Germinal center (tissue), 1 donor: ENCODE measurements at regions not wholly inside any gene's neighbourhood (a gene's known extent, or its start where the extent isn't known, plus 50 kb on each side); places are given as distances from the start of the nearest gene placed in this dataset.

ENCODE experiments used
- DNase-seq: peaks from one replicate; pipeline ENCODE4 v3.0.0; 2012; ENCODE audit warnings: mixed read lengths, low spot score

GRCh38 chr2:143953451-143954030, 566.4 kb downstream of the ZEB2 start:
- no peak for DNase-seq

- no peak for DNase-seq
Measured at GRCh38 chr2:143952536-143952935, 567.4 kb downstream of the ZEB2 start.

- no peak for DNase-seq
Measured at GRCh38 chr2:143950704-143951103, 569.2 kb downstream of the ZEB2 start.

- no peak for DNase-seq
Measured at GRCh38 chr2:143949121-143949848, 570.6 kb downstream of the ZEB2 start.

- DNase-seq: no peak
Measured at GRCh38 chr2:143948710-143949109, 571.2 kb downstream of the ZEB2 start.

GRCh38 chr2:143946436-143947391, 573.2 kb downstream of the ZEB2 start:
- DNase-seq: no peak

- no peak for DNase-seq
Measured at GRCh38 chr2:143942486-143942885, 577.4 kb downstream of the ZEB2 start.

- no peak for DNase-seq
Measured at GRCh38 chr2:143940720-143941119, 579.2 kb downstream of the ZEB2 start.

GRCh38 chr2:143939626-143940330, 580.1 kb downstream of the ZEB2 start:
- no peak for DNase-seq

- peak; percentile 3 for DNase-seq
Measured at GRCh38 chr2:143937723-143938350, 582.1 kb downstream of the ZEB2 start.

- peak; percentile 33 for DNase-seq
Measured at GRCh38 chr2:143936848-143937722, 582.8 kb downstream of the ZEB2 start.

- DNase-seq: no peak
Measured at GRCh38 chr2:143936538-143936847, 583.4 kb downstream of the ZEB2 start.

- DNase-seq: no peak
Measured at GRCh38 chr2:143935482-143935752, 584.5 kb downstream of the ZEB2 start.

GRCh38 chr2:143934626-143935481, 585.1 kb downstream of the ZEB2 start:
- DNase-seq: no peak

- DNase-seq: no peak
Measured at GRCh38 chr2:143933946-143934569, 585.9 kb downstream of the ZEB2 start.

GRCh38 chr2:143930891-143931290, 589.0 kb downstream of the ZEB2 start:
- DNase-seq: no peak

- no peak for DNase-seq
Measured at GRCh38 chr2:143928613-143929012, 591.3 kb downstream of the ZEB2 start.

- DNase-seq: no peak
Measured at GRCh38 chr2:143928184-143928583, 591.7 kb downstream of the ZEB2 start.

GRCh38 chr2:143926736-143927135, 593.2 kb downstream of the ZEB2 start:
- DNase-seq: no peak
